Activated CD4-positive, alpha-beta T cell treated with anti-CD3 and anti-CD28 coated beads for 4 hours (primary cell): ENCODE measurements at regions not wholly inside any gene's neighbourhood (a gene's known extent, or its start where the extent isn't known, plus 50 kb on each side); places are given as distances from the start of the nearest gene placed in this dataset.
"Not testable (repeated sequence)": the region's sequence is repeated elsewhere in the genome, so short reads cannot be mapped to it uniquely, and the experiment has no call there.

Source experiments
- DNase-seq, 2 donors: peaks; one replicate each; pipeline ENCODE4 v3.0.0-alpha.2; 2020

DNA sequence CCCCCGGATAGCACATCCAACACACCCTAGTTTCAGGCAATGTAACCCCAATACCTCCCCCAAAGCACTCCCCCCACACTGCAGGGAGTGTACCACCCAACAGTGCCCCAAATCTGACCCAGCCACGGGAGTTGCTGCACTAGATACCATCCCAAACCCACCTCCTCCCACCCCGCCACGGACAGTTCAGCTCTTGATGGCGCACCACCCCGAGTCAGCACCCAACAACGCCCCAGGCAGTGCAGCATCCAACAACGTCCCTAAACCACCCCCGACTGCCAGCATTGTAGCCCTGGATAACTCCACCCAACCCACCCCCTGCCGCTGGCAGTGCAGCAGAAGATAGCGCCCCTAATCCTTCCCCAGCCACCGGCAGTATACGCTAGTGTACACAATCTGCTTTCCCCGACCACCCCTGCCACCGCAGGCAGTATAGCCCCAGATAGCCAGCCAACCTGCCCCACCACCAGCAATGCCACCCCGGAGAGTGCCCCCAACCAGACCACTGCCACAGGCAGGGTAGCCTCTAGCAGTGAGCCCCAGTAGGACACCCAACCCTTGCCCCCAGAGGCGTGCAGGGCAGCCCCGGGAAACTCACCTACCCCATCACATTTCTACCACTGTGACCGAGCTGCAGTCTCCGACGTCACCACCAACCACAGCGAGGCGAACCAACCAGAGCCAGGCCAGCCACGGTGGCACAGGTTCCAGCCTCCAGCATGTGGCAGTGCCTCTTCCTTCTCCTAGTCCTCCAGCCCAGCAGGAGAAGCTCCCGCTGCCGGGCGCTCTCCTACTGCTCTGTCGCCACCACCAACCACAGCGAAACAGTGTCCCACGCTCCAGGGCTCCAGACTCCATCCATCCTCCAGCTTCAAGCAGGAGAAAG lies 178.1 kb downstream of the POTEB3 start:
- no peak for DNase-seq

DNA sequence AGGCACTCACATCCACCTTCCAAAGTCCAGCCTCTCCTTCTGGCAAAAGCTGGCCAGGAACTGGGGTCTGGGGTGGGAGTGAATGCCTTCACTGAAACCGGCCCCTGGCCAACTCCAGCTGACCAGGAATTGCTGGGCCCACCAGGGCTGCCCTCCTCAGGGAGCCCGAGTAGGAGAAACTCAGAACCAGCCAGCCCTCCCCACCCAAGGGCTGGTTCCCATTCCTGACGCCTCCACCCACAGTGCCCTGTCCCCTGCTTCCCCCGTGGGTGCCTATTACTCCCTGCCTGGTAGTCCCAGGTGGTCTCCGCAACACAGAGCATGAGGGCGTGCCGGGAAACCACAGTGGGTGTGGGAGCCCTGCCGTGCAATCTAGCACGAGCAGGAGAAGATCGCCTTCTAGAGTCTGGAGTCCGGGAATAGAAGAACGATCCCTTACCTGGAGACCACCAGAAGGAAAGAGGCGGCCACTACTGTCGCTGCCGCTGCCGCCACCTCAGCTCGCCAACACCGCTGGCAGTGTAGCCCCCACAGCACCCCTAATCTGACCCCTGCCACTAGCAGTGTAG lies 178.8 kb downstream of the POTEB3 start:
- no peak for DNase-seq

DNA sequence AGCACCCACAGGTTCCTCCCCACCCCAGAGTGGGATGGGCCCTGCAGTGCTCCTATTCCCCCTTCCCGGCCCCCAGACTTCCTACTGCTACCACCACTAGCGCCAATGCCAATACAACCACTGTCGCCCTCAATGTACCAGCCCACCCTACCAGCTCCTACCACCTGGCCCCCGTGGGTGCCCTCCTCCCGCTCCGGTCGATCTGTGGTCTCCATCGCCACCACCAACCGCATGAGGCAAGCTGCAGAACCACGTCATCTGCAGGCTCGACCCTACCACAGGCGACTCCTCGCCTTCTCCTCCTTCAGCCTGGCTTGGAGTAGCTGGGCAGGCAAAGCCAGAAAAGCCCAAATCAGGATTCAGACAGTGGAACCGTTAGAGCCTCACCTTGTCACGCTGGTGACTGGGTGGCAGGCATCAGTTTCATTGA lies 179.3 kb downstream of the POTEB3 start:
- no peak for DNase-seq

DNA sequence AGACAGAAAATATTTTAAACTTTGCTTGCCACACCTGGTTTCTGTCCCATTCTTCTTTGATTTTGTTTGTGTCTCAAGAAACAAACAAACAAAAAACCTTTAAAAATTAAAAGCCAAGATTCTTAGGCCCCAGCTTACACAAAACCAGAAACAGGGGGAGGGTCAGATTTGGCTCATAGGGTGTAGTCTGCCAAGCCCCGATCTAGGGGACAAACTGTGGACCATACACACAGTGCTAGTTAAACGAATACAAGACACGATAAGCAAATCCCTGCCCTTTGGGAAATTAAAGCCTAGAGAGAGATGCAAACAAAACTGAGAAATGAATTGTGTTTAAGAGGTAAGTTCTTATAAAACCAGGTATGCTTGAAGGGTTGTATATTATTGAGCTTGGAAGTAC lies 181.7 kb downstream of the POTEB3 start:
- DNase-seq, result not testable (repeated sequence)

GRCh38 chr15:21249508-21250019 lies 190.7 kb downstream of the POTEB3 start:
- not testable (repeated sequence) for DNase-seq
